ENCODE measurements at regions not wholly inside any gene's neighbourhood (a gene's known extent, or its start where the extent isn't known, plus 50 kb on each side); places are given as distances from the start of the nearest gene placed in this dataset.

DNA sequence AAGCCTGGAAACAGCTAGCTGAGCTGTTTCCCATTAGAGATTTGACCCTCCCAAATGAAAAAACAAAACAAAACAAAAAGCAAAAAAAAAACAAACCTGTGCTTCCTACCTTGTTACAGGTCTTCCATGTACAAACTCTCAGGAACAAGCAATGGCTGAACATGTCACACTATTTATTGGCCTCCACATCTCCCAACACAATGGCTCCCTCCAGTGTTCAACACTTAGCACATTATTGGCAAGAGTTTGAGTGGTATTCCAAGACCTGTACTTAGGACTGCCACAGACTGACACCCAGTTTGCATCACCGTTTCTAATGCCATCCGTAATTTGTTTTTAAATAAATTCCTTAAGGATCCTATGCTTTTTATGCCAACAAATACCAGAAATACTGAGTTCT is 195.0 kb upstream of the OLFM3 start:
- no peaks in the 10 kb centered on the region for H3K27me3 ChIP-seq (replicated peaks; ENCODE audit: control insufficient read depth, insufficient read depth, low read length)
- peak; percentile 34 to 40 for DNase-seq
- CTCF ChIA-PET = interaction anchor here (1.2 kb wide), 1 partner anchor 538 kb away, joined by 3 read pairs; no protein-coding TSS in a partner anchor
- H3K27ac Mint-ChIP-seq (ENCODE audit: unreplicated experiment) = no peak overlapping the region
- no peaks in the 10 kb centered on the region for H3K36me3 Mint-ChIP-seq (ENCODE audit: insufficient read depth, unreplicated experiment)
- POLR2A ChIA-PET = no interaction called here
- H3K4me1 Mint-ChIP-seq (ENCODE audit: low read depth, unreplicated experiment) = no peaks in the 10 kb centered on the region
- H3K27me3 Mint-ChIP-seq (ENCODE audit: insufficient read depth, unreplicated experiment) = no peaks in the 10 kb centered on the region
- TF ChIP-seq, protein P1, sequence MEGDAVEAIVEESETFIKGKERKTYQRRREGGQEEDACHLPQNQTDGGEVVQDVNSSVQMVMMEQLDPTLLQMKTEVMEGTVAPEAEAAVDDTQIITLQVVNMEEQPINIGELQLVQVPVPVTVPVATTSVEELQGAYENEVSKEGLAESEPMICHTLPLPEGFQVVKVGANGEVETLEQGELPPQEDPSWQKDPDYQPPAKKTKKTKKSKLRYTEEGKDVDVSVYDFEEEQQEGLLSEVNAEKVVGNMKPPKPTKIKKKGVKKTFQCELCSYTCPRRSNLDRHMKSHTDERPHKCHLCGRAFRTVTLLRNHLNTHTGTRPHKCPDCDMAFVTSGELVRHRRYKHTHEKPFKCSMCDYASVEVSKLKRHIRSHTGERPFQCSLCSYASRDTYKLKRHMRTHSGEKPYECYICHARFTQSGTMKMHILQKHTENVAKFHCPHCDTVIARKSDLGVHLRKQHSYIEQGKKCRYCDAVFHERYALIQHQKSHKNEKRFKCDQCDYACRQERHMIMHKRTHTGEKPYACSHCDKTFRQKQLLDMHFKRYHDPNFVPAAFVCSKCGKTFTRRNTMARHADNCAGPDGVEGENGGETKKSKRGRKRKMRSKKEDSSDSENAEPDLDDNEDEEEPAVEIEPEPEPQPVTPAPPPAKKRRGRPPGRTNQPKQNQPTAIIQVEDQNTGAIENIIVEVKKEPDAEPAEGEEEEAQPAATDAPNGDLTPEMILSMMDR (IDR thresholded peaks at IDR 0.05; ENCODE audit: insufficient read depth in 1 of 2, low read depth in 1 of 2, low read length in 1 of 2, severe bottlenecking in 1 of 2, unreplicated experiment in 1 of 2) = peak; percentile 36 to 40
- no peak overlapping the region for H3K4me3 Mint-ChIP-seq (ENCODE audit: unreplicated experiment)
- H3K9me3 Mint-ChIP-seq (ENCODE audit: unreplicated experiment) = no peaks in the 10 kb centered on the region
- H3K4me3 ChIP-seq (ENCODE audit: low read depth, low read length) = no peak overlapping the region
- intact Hi-C loops (cut with micrococcal nuclease; ENCODE audit: unreplicated experiment) = loop anchor here (1.0 to 5.0 kb wide), 6 partner anchors 198 to 671 kb away; no protein-coding TSS in a partner anchor
- no peaks in the 10 kb centered on the region for H3K9me3 ChIP-seq
- H3K4me1 ChIP-seq = no peaks in the 10 kb centered on the region
- BruUV-seq (replicated peaks) = no TSS peak
- H3K36me3 ChIP-seq (ENCODE audit: control insufficient read depth, insufficient read depth, low read length) = no peaks in the 10 kb centered on the region

DNA sequence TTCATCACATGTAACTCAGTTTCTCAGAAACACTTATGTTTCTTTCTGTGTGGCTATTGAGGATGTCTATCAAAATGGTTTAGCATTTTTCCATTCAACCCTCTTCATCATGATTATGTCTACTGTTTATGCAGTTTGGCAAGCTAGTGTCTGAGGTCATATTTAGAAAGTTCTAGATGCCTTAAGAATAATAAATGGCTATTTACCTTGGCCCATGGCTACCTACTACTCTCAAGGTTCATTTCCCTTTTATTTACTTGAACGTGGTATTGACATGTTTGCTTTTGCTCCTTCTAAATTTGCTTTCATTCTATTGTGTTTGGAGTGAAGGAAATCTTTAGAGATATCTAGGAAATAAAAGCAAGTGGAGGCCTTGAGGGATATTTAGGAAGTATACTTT is 193.7 kb upstream of the OLFM3 start:
- TF ChIP-seq, protein P1 (IDR thresholded peaks at IDR 0.05; ENCODE audit: insufficient read depth in 1 of 2, low read depth in 1 of 2, low read length in 1 of 2, severe bottlenecking in 1 of 2, unreplicated experiment in 1 of 2) = no peak
- intact Hi-C loops (cut with micrococcal nuclease; ENCODE audit: unreplicated experiment) = loop anchor here (5.0 kb wide), 1 partner anchor 242 kb away; no protein-coding TSS in a partner anchor
- Mint-ChIP-seq H3K27ac (ENCODE audit: unreplicated experiment) (no peak overlapping the region), H3K9me3 (ENCODE audit: unreplicated experiment) (no peaks in the 10 kb centered on the region), H3K4me3 (ENCODE audit: unreplicated experiment) (no peak overlapping the region), H3K36me3 (ENCODE audit: insufficient read depth, unreplicated experiment) (no peaks in the 10 kb centered on the region), H3K27me3 (ENCODE audit: insufficient read depth, unreplicated experiment) (no peaks in the 10 kb centered on the region), H3K4me1 (ENCODE audit: low read depth, unreplicated experiment) (no peaks in the 10 kb centered on the region)
- no TSS peak for BruUV-seq (replicated peaks)
- Histone ChIP-seq H3K27me3 (replicated peaks; ENCODE audit: control insufficient read depth, insufficient read depth, low read length) (no peaks in the 10 kb centered on the region), H3K9me3 (no peaks in the 10 kb centered on the region), H3K4me1 (no peaks in the 10 kb centered on the region), H3K4me3 (ENCODE audit: low read depth, low read length) (no peak overlapping the region), H3K36me3 (ENCODE audit: control insufficient read depth, insufficient read depth, low read length) (no peaks in the 10 kb centered on the region)
- POLR2A ChIA-PET = no interaction called here
- DNase-seq = no peak
- CTCF ChIA-PET = no interaction called here

- no peaks in the 10 kb centered on the region for H3K27me3 Mint-ChIP-seq (ENCODE audit: insufficient read depth, unreplicated experiment)
Measured at GRCh38 chr1:102186536-102186935, 189.8 kb upstream of the OLFM3 start.

More at GRCh38 chr1:102186536-102186935, 189.8 kb upstream of the OLFM3 start:
- Histone ChIP-seq H3K36me3 (ENCODE audit: control insufficient read depth, insufficient read depth, low read length) (no peaks in the 10 kb centered on the region), H3K4me3 (ENCODE audit: low read depth, low read length) (no peak overlapping the region), H3K9me3 (no peaks in the 10 kb centered on the region), H3K27me3 (replicated peaks; ENCODE audit: control insufficient read depth, insufficient read depth, low read length) (no peaks in the 10 kb centered on the region), H3K4me1 (no peaks in the 10 kb centered on the region)
- TF ChIP-seq, protein P1 (IDR thresholded peaks at IDR 0.05; ENCODE audit: insufficient read depth in 1 of 2, low read depth in 1 of 2, low read length in 1 of 2, severe bottlenecking in 1 of 2, unreplicated experiment in 1 of 2) = no peak
- Mint-ChIP-seq H3K4me3 (ENCODE audit: unreplicated experiment) (no peak overlapping the region), H3K4me1 (ENCODE audit: low read depth, unreplicated experiment) (no peaks in the 10 kb centered on the region), H3K36me3 (ENCODE audit: insufficient read depth, unreplicated experiment) (no peaks in the 10 kb centered on the region), H3K9me3 (ENCODE audit: unreplicated experiment) (no peaks in the 10 kb centered on the region), H3K27ac (ENCODE audit: unreplicated experiment) (no peak overlapping the region)
- ChIA-PET POLR2A (no interaction called here), CTCF (no interaction called here)
- BruUV-seq (replicated peaks) = no TSS peak
- intact Hi-C loops (cut with micrococcal nuclease; ENCODE audit: unreplicated experiment) = no loop called here
- DNase-seq = no peak

All from Caco-2 (cell line).